Skin epidermis (tissue), 12 donors: ENCODE measurements at regions not wholly inside any gene's neighbourhood (a gene's known extent, or its start where the extent isn't known, plus 50 kb on each side); places are given as distances from the start of the nearest gene placed in this dataset.

ENCODE experiments used
- H3K27ac ChIP-seq, 21 experiments: fragments of 200-600 bp; sonication (generic) in 11 of 21; one replicate each; pipeline ENCODE4 v1.5.0; 2020; ENCODE audit warnings: mild to moderate bottlenecking in 3 of 21, inconsistent platforms in 2 of 21, moderate library complexity in 2 of 21
- H3K4me3 ChIP-seq, 7 experiments: fragments of 200-600 bp; sonication (generic) in 2 of 7; one replicate each; pipeline ENCODE4 v1.5.0; 2020; ENCODE audit warnings: inconsistent platforms in 2 of 7, mild to moderate bottlenecking in 2 of 7, moderate library complexity in 1 of 7

DNA sequence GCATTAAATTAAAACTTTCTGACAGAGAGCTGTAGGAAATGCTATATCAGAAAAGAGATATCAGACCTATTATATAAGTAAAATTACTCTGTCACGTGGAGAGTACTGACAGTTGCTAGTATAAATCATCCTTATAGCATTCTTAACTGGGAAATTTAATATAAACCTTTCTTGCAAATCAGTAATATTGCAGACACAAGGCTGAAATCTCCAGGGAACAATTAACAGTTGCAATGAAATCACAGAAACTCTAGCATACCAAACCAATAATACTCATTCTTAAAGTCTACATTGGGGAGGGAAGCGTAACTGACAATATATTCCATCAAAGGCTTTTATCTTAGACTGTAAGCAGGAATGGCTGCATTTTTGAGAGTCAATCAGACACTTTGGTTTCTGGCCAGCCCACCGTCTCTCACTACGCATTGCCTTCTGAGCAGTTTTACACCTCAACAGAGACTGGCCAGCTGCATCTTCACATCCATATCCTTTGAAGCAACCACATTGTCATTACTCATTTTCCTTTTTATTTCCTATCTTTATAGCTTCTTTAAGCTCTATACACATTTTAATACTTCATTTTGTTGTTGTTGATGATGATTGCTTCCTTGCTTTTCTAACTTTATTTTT is 536.0 kb upstream of the CDH2 start:
- Histone ChIP-seq H3K27ac (no peak overlapping the region), H3K4me3 (no peak overlapping the region)

DNA sequence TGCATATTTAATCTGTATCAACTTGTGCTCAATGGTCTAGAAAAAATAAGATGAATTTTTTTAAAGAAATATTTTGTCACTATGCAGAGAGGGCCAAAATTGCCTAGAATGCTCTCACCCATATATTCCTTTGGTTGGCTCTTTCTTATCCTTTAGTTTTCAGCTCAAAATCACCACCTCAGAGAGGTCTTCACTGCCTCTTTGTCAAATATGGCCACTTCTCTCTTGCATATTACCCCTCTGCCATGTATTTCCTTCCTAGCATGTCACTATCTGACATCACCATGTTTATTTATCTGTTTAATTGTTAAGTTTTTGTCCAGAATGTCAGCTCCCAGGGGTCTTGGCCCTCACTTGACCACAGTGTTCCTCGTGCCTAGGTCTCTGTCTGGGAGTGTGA is 535.2 kb upstream of the CDH2 start:
- no peak overlapping the region for H3K4me3 ChIP-seq
- H3K27ac ChIP-seq = no peak overlapping the region

DNA sequence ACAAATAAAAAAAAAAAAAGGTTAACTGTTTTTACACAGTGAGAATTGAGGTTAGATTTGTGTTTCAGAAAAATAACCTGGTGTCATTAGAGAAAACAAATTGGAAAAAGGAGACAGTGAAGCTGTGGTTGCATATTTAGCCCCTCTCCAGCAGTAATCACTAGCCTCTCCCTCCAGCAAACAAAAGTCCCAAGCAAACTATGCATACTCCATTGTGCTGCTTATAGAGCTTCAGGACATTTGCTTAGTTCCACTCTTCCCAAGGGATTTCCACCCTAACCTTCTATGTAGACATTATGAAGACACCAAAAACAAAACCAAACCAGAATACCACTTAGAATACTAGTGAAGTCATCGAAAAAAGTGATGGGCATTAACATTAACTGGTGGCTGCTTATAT is 534.2 kb upstream of the CDH2 start:
- Histone ChIP-seq H3K4me3 (no peak overlapping the region), H3K27ac (no peak overlapping the region)

DNA sequence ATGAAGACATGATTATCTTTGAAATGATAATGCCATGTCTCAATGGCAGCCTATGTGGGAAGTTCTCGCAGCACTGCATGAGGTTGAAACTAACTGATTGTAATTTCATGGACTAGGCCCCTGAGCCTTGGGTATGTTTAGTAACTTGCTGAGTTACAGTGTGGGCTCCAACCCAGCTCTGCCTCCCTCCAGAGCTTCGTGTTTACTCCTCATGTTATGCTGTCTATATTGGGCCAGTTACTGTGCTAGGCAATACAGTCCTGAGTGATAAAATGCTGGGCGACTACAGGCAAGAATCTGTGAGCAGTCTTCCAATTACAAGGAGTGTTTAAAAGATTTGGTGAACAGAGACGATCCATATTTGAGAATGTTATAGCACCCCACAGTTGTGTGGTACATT is 530.1 kb upstream of the CDH2 start:
- no peak overlapping the region for H3K4me3 ChIP-seq

DNA sequence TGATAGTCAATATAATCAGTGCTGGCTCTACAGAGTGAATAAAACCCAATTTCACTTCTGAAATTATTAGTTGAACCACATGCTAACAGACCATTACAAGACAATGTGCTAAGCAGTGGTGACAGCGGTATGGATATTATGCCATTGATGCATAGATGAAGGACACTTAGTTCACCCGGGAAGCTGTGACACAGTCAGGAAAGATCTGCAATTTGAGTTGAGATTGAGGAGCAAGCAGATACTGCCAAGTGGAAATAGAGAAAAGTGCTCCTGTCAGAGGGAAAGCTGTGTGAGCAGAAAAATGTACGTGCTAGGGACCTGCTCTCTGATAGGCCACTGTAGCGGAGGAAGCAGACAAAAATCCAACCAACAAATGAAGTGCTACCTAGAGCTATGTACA is 529.5 kb upstream of the CDH2 start:
- H3K4me3 ChIP-seq = no peak overlapping the region
- H3K27ac ChIP-seq = no peak overlapping the region

More for the DNA sequence above, 530.1 kb upstream of the CDH2 start:
- H3K27ac ChIP-seq = no peak overlapping the region

DNA sequence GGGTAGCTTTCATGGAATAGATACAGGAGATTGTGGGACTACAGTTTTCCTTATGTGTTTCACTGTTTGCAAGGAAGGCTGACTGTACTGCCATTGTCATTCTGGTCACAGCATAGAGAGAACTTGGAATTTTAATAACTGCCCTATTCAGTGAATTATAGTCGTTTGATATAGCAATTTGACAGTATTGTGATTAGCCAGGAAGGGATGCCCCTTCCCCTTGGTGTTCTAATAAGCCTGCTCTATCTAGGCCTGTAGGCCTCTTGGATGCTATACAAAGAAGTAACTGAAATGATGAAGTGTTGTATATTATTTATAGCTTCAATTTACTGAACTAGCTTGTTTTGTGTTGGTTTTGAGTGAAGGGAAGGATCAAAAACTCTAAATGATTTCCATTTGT is 528.6 kb upstream of the CDH2 start:
- Histone ChIP-seq H3K27ac (no peak overlapping the region), H3K4me3 (no peak overlapping the region)

DNA sequence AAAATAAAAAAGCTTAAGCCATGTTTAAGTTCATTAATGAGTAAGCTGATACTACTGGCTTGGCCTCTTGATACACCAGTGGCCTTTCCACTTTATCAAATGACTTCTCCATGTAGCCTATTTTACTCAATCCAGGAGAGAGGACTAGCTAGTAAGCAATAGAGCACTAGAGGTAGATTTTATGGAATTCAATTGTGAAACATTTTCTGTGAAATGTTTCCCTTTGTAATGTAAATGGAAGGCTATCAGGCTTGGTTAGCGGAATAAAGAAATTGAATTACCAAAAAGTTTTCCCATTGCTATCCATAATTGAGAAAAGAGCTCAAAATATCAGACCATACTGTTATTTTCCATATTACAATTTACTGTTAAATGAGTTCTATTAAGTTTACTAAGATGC is 515.4 kb upstream of the CDH2 start:
- no peak overlapping the region for H3K27ac ChIP-seq
- no peak overlapping the region for H3K4me3 ChIP-seq

DNA sequence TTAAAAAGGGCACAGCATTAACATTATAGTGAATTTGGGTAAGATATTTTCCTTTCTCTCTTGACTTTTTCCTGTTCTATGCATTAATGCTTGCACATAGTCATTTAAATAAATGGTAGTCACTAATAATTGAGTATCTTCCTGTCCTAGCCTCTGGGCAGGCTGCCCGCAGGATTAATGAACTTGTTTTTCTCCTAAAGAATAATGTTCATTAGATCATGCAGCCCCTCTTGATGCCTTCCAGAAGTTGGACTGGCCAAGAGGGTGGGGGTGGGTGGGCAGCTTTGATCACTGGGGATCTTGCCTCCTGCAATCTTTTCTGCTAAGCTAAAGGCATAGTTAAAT is 514.5 kb upstream of the CDH2 start:
- Histone ChIP-seq H3K4me3 (no peak overlapping the region), H3K27ac (no peak overlapping the region)

DNA sequence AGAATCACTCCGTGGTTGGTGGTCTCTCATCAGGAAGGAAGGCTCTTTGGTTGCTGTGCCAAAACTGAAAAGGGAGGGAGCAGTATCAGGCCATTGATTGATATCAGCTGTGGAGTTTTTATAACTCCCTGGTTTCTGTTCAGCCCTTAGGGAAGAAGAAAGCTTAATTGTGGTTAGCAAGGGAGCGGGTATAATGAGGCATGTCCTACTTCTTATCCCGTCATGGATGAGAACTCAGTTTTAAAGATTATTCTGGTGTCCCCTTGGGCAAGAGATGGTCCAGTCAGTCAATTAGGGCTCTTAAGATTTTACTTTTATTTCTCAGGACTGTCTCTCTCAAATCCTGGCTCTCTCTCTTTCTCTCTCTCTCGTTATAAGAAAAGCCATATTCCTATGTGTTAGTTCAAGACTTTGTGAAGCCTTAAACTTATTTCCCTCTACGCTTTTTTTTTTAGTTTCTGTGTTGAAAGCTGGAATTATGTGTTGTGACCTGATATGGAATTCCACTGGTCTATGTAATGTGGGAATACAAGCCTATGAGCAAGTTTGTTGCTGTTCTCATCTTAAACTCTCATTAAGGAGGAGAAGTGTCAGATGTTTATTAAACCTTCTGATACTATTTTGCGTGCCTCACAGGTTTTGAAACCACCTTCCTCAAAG is 514.0 kb upstream of the CDH2 start:
- Histone ChIP-seq H3K27ac (no peak overlapping the region), H3K4me3 (no peak overlapping the region)

DNA sequence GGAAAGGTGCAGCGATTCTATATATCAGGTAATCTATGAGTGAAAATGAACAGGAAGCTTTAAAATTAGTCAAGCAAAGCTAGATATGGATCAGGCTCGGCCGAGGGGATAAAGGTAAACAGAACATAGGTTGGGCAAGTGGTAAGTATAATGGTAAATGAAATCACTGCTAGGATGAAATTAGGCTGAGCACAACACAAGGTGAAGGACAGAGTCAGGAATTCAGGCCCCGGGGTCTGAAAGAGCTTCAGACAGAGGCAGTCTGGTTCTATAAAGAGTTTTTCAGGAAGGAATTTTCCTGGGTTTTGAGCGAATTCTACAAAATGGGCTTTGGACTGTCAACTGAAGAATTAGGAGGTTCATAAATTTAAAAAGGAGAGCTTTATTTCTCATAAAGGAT is 513.2 kb upstream of the CDH2 start:
- no peak overlapping the region for H3K4me3 ChIP-seq
- H3K27ac ChIP-seq = no peak overlapping the region

DNA sequence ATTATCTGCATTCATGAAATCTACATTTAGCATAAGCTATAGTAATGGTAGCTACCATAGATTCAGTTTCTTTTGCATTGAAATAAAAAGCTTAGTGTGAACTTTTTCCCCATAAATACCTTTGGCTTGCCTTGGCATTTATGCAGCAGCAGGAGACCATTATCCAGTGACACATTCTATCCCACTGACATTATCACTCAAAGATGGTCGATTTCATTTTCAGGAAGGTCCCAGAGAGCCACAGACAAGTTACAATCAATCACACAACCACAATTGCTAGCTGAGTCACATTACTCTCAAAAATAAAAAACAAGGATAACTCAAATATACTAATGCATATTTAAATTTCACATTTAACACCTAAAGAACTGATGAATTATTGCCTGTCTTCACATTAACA is 512.7 kb upstream of the CDH2 start:
- Histone ChIP-seq H3K27ac (no peak overlapping the region), H3K4me3 (no peak overlapping the region)

DNA sequence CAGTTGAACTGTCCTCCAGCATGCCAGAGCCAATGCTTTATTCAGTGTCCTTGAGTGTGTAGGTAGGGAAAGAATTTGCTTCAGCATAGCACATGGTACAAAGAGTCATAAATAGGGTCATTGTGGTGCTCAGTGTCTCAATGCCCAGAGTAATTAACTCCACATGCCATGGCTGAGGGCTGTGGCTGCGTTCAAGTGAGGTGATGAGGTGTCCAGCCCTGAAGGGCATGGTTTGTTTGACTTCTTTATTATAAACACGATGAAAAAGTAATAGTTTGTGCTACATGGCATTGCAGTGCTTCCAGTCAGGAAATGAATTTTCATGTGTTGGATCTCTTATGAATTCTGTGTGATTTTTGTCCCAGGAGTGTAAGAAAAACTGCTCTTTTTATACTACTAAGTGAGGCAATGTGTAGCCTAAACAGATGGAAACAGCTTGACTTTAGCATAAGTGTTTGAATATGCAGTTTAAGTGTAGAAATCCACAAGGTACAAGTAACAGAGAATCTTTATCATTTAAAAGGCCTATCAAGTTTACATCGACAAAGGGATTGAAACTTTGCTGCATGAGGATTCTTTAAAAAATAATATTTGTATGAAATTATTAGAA is 507.9 kb upstream of the CDH2 start:
- no peak overlapping the region for H3K27ac ChIP-seq
- H3K4me3 ChIP-seq = no peak overlapping the region

DNA sequence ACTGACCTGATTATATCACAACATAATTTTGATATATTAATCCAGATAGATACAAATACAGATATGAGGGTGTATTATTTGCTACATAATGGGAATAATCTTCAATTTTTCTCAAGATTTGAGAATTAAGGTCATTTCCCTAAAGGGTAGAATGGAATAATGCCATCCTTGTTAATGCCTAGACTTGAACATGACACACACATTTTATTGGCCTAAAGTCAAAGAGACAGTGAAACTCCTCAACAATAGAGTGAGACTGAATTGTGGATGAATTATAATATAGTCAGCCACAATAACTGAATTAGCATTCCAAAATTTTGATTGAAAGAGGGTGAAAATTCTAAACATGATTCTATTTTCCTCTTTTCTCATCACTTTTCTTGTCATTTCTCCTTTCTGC is 506.0 kb upstream of the CDH2 start:
- H3K27ac ChIP-seq = no peak overlapping the region
- no peak overlapping the region for H3K4me3 ChIP-seq

DNA sequence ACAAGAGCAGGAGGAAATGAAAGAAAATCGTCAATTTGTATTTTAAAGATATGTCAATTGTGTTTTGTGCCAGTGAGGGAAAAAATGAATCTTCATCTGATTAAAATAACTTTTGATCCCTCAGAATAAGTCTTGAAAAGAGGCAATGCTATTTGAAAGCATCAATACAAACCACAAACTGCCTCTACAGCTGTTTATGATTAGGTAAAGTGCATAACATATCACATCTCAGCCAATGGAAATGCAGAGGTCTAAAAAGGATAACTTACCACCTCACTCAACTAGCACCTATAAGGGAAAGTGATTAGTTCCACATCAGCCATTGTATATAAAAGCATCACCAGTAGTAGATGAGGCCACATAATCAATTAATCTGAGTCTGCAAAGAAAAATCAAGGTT is 492.2 kb upstream of the CDH2 start:
- Histone ChIP-seq H3K4me3 (no peak overlapping the region), H3K27ac (no peak overlapping the region)

DNA sequence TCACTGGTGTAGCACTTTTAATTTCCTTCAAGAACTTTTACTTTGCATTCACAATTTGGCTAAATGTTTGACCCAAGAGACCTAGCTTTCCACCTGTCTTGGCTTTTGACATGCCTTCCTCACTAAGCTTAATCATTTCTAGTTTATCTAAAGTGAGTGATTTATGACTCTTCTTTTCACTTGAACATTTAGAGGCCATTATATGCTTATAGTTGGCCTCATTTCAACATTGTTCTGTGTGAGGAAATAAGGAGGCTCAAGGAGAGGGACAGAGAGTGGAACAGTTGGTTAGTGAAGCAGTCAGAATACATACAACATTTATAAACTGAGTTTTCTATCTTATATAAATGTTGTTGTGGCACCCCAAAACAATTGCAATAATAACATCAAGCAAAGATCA is 489.3 kb upstream of the CDH2 start:
- H3K4me3 ChIP-seq = no peak overlapping the region
- no peak overlapping the region for H3K27ac ChIP-seq

DNA sequence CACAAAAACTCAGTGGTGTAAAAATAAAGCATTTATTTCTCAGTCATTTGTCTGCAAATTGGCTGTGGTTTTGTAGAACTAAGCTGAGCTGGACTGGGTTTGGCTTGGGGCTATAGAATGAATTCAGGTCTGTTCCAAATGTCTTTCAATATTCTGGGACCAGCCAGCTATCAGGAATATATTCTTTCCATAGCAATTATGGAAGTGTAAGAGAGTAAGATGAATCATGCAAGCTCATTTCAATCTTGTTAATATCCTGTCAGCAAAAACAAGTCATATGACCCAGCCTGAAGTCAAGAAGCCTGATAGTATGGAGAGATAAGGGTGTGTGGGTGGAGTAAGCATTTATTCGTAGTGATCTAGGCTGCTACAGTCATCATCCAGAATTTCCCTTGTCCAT is 481.0 kb upstream of the CDH2 start:
- Histone ChIP-seq H3K27ac (no peak overlapping the region), H3K4me3 (no peak overlapping the region)

DNA sequence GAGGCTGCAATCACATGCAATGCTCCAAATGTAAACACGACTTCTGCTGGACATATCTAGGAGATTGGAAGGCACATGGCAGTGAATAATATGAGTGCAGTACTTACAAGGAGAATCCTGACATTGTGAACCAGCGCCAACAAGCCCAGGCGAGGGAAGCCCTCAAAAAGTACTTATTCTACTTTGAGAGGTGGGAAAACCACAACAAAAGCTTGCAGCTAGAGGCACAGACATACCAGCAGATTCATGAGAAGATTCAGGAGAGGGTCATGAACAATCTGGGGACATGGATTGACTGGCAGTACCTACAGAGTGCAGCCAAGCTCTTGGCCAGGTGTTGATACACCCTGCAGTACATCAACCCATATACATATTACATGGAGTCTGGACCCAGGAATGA is 475.7 kb upstream of the CDH2 start:
- Histone ChIP-seq H3K27ac (no peak overlapping the region), H3K4me3 (no peak overlapping the region)

DNA sequence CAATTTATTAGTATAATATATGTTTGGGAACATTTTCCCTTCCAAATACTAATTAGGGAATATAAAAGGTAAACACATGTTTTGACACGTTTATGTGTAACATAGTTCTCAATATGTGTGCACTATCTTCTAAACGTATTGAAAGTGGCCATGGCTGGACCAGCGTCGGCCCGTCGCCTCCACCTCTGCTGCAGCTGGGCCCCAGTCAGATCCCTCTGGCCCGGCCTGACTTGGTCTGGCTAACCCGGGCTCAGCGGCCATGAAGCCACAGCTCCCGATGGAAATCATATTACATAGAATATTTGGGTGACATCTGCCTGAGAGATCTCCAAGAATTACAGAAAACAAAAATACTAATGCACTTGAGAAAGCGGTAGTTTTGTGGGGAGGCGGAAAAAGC is 474.4 kb upstream of the CDH2 start:
- Histone ChIP-seq H3K27ac (no peak overlapping the region), H3K4me3 (no peak overlapping the region)

DNA sequence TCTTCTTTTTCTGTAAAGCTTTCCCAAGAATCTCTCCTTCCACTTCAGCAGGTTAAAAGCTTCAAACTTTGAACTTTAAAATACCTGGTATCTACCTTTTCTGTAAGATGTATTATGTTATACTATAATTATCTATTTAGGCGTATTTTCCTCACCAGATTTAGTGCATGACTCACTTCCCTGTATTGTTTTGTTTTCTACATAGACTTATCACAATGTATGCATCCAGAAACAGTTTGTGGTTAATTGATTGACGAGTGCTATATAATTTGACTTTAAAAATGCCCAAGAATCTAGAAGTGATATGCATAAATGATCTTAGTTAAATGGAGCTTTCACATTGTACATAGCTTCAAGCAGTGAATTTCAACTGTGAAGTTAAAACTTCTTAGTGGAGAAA is 473.9 kb upstream of the CDH2 start:
- no peak overlapping the region for H3K4me3 ChIP-seq
- no peak overlapping the region for H3K27ac ChIP-seq

DNA sequence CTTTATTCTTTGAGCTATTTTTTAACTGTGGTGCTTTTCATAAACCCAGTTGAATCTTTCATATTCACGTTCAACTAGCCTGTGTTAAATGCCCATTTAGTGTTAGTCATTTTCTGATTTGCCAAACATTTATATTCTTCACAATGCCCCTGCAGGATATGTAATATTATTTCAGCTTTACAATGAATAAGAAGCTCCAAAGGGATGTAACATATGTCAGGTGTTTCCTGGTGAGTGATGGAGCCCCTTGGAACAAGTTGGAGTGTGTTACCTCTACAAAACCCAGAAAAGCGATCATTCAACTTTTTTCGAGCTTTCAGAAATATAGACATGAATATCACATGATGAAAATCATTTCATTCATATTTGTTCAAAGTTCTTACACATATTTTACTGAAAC is 471.0 kb upstream of the CDH2 start:
- H3K4me3 ChIP-seq = no peak overlapping the region
- H3K27ac ChIP-seq = no peak overlapping the region

DNA sequence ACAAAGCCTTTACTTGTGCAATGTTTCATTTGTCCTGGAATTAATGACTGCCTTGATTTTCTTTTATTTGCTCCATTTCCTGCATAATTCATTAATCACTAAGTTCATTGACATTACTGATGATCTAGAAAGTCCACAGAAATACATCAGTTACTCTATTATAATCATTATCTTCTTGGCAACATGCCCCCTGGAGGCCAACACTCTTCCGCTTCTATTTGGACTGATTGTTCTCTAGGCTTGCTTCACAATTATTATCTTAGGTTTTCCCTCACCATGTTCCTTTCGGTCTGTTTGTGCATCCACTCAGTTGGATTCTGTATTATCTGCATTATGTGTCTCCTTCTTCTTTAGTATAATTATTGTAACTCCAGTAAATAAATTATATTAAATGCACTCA is 461.0 kb upstream of the CDH2 start:
- no peak overlapping the region for H3K4me3 ChIP-seq
- no peak overlapping the region for H3K27ac ChIP-seq

DNA sequence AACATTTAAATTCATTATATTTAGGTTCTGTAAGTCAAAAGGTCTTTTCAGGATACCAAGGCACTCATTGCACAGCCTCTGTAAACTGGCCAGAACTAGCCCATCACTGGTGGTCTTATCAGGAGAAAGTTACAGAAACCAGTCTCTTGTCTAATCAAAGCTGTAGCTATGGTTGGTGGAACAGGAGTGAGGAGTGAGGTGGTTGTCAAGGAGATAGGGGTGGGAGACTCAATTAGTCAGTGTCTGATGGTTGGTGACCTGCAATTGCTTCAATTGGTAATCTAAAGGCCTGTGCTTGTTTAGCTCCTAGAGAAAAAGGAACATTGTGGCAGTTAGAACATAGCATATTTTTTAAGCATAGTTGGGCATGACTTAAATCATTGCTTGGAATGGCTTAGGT is 458.6 kb upstream of the CDH2 start:
- Histone ChIP-seq H3K27ac (no peak overlapping the region), H3K4me3 (no peak overlapping the region)
